Stimulated activated CD8-positive, alpha-beta memory T cell treated with anti-CD3 and anti-CD28 coated beads, Interleukin-2, amount 100 ng/mL, for 1 hour (primary cell): ENCODE measurements at regions not wholly inside any gene's neighbourhood (a gene's known extent, or its start where the extent isn't known, plus 50 kb on each side); places are given as distances from the start of the nearest gene placed in this dataset.

Experiments used
- DNase-seq, 2 donors: peaks; one replicate each; pipeline ENCODE4 v3.0.0-alpha.2; 2020; ENCODE audit warnings: low read depth in 2 of 2

GRCh38 chr6:148147463-148147830 is 195.2 kb upstream of the SASH1 start:
- no peak for DNase-seq

- no peak for DNase-seq
Measured at GRCh38 chr6:148151896-148152643, 190.6 kb upstream of the SASH1 start.

GRCh38 chr6:148154668-148155067 is 188.0 kb upstream of the SASH1 start:
- DNase-seq: no peak

- no peak for DNase-seq
Measured at GRCh38 chr6:148155293-148155692, 187.3 kb upstream of the SASH1 start.

GRCh38 chr6:148157841-148158240 is 184.8 kb upstream of the SASH1 start:
- no peak for DNase-seq

- no peak for DNase-seq
Measured at GRCh38 chr6:148164645-148165044, 178.0 kb upstream of the SASH1 start.

GRCh38 chr6:148166339-148166968 is 176.2 kb upstream of the SASH1 start:
- DNase-seq: no peak

GRCh38 chr6:148169706-148170105 is 172.9 kb upstream of the SASH1 start:
- no peak for DNase-seq

GRCh38 chr6:148170286-148170685 is 172.4 kb upstream of the SASH1 start:
- no peak for DNase-seq

GRCh38 chr6:148173548-148173947 is 169.1 kb upstream of the SASH1 start:
- no peak for DNase-seq

- no peak for DNase-seq
Measured at GRCh38 chr6:148175550-148176188, 167.0 kb upstream of the SASH1 start.

GRCh38 chr6:148177589-148178233 is 164.9 kb upstream of the SASH1 start:
- no peak for DNase-seq

GRCh38 chr6:148179786-148180185 is 162.9 kb upstream of the SASH1 start:
- no peak for DNase-seq

- no peak for DNase-seq
Measured at GRCh38 chr6:148182378-148182777, 160.3 kb upstream of the SASH1 start.

- DNase-seq: no peak
Measured at GRCh38 chr6:148183776-148184175, 158.9 kb upstream of the SASH1 start.

- DNase-seq: no peak
Measured at GRCh38 chr6:148186916-148187315, 155.7 kb upstream of the SASH1 start.

GRCh38 chr6:148192310-148192709 is 150.3 kb upstream of the SASH1 start:
- no peak for DNase-seq

- DNase-seq: no peak
Measured at GRCh38 chr6:148193063-148193680, 149.5 kb upstream of the SASH1 start.

- DNase-seq: no peak
Measured at GRCh38 chr6:148195511-148195910, 147.1 kb upstream of the SASH1 start.

- DNase-seq: no peak
Measured at GRCh38 chr6:148199584-148199983, 143.1 kb upstream of the SASH1 start.

- no peak for DNase-seq
Measured at GRCh38 chr6:148200293-148200692, 142.3 kb upstream of the SASH1 start.

GRCh38 chr6:148200781-148201180 is 141.9 kb upstream of the SASH1 start:
- no peak for DNase-seq
